COR-L47 (cell line): ENCODE measurements at regions not wholly inside any gene's neighbourhood (a gene's known extent, or its start where the extent isn't known, plus 50 kb on each side); places are given as distances from the start of the nearest gene placed in this dataset.

Source experiments
- DNase-seq: peaks from one replicate; lab custom pipeline; 2025; lab: John Stamatoyannopoulos, UW

DNA sequence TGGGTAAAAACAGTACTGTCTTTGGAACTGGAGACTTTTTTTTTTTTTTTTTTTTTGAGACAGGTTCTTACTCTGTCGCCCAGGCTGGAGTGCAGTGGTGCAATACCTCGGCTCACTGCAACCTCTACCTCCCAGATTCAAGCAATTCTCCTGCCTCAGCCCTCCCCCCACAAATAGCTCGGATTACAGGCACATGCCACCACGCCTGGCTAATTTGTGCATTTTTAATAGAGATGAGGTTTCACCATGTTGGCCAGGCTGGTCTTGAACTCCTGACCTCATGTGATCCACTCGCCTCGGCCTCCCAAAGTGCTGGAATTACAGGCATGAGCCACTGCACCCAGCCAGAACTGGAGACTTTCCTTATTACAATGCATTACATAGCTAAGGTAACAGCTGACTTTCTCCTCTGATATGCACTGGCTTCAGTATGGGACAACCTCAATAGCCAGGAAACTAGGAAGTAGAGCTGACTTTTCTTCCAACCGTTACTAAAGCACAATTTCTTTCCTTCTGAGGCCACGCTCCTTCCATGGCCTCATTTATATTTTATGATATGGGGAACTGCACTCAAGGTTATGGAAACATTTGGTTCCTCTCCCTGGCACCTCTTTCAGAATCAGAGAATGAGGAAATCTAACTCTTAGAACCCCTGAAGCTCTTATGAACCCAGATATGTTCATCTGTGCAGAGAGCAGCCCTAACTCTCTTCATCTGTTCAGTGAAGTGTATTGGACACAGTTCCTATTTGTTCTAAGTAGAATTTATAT lies 53.5 kb upstream of the FAM9B start:
- no peak for DNase-seq

DNA sequence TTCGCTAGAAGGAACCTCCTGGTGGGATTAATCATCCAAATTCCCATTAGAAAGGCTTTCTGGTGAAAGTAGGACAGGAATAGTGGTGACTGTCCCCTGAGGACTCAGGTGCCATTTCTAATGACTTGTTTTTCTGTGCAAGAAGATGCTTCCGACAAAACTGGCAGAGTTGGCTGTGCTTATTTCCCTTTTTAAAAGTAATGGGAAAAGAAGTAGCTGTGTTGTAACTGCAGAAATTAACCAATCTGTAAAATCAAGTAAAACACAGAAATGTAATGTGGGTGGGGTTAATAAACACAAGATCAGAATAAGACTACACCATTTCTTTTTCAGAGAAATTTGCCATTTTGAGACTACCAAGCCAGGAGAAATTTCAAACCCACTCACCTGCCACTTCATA lies 55.0 kb upstream of the FAM9B start:
- DNase-seq = no peak

DNA sequence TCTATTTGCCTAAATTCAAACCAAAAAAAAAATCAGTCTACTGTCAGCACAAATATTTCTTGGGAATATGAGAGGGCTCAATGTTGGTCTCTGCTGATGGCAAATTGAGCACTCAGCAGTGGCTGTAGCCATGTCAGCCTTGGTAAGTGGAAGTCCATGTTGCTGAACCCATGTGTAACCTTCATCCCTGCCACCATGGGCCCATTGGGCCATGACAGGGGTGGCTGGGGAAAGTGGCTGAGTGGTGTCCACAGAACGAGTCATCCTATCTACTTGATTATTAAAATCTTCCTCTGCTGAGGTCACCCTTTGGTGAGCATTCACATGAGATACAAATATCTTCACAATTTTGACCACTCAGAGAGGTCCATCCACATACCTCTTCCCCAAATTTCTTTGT lies 56.8 kb upstream of the FAM9B start:
- no peak for DNase-seq

DNA sequence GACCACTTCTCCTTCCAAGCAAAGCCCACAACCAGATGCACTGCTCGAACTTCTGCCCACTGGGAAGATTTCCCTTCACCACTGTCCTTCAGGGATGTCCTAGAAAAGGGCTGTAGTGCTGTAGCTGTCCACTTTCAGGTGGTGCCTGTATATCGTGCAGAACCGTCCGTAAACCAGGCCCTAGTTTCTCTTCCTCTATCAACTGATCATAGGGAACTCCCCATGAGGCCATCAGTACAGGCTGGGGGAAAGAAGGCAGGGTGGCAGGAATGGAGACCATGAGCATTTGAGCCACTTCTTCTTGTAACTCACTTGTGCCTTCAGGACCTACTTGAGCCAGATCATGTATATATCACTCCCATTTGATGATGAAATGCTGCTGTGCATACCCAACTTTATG lies 57.3 kb upstream of the FAM9B start:
- no peak for DNase-seq

DNA sequence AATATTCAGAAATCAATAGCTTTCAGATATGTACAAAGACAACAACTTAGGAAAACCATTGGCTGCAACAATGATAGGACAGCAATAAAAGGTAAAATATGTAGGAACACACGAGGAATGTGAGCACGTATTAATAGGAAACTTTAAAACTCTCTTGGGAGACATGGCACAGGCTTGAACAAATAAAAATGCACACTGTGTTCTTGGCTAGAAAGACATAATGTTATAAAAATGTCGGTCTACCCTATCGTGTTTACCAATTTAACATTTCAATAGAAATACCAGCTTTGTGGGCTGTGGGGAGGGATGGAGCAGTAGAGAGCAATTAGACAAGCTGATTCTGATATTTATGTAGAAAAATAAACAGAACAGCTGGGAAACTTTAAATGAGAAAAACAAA lies 69.0 kb upstream of the FAM9B start:
- DNase-seq = no peak

DNA sequence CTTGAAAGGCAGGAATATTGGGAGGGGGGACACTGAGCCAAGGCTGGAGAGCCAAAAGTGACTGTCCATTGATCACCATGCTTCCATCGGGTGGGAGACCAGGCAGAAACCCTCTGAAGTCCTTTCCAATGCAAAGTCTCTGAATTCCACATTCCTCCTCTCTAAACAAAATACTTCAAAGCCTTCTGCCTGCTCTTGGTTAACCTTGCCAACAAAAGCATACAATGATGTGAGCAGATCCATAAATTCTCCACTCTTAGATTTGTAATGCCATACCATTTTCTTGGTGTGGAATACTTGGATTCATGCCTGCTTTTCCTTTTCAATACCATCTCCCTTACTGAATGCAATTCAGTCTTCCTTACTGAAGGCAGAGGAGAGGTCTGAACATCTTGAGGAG lies 74.1 kb upstream of the FAM9B start:
- DNase-seq = no peak

DNA sequence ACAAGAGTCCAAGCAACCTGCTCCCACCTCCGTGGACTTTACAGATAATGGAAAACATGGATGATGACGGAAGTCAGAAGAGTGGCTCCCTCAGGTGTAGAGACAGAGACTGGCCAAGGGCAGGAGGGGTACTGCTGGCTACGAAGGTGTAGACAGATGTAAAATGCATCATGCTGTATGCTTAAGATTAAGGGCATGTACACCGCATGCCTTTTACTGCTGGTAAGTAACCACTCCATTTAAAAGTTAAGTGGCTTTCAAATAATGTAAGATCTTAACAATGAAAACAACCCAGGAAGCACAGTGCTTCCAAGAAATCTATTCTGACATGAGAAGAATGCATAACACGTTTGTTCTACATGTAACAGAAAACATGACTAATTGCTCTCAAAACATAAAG lies 76.9 kb upstream of the FAM9B start:
- no peak for DNase-seq

DNA sequence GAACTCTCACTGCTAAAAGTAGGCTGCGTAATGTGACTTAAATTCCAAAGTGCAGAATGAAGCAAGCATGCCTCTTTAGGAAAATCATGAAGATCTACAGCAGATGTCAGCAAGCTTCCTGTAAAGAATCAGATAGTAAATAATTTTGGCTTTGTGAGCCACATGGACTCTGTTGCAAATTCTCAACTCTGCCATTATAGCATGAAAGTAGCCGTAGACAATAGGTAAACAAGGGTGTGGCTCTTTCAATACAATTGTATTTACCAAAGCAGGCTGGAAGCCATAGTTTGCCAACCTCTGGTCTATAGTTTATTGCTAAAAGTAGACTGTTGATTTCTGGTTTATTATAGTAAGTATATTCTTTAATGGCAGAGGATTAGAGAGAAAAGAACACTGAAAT lies 80.3 kb upstream of the FAM9B start:
- peak; percentile 39 for DNase-seq

DNA sequence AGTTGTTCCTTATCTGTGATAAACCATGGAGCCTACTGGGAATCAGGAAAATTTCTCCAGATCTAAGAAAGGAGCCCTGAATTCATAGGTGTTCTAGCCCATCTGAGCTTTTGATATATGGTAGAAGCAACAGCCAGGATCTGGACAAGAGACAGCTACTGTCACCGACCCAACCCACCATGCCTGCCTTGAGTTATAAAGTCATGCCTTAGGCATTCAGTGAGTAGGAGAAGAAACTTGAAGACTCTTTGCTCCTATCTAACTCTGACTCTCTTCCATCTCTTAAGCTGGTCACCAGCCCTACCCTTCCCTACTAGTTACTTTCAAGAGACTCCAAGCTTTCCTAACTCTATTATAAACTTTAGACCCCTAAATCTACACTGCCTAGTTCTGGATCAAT lies 83.9 kb upstream of the FAM9B start:
- DNase-seq = no peak

DNA sequence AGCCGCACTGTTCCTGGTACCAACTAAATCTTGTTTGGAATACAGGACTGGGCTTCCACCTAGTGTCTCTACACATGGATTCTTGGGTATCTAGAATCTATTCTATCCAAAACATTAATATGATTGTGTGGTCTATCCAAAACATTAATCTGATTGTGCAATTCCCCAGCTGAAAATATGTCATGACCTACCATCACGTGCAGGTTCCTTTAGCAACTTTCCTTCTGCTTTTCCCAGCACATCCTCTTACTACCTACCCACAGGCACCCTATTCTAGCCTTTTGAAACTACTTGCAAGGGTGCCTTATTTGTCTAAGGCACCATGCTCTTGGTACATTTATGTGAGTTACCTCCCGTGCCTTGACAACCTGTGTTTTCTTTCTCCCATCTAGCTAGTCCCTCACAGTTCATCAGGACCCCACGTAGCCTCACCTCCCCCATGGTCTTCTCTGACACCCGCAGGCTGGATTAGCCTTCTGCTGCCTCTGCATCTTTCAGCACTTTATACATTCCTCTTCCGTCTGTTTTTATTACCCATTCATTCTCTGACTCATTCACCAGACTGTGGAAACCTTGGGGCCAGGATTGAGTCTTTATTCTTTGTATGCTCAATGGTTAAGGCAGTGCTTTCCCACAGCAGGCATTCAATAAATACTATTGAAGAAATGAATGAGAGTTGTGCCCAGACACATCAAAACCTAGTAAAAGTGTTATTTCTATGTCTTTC lies 88.8 kb upstream of the FAM9B start:
- no peak for DNase-seq

DNA sequence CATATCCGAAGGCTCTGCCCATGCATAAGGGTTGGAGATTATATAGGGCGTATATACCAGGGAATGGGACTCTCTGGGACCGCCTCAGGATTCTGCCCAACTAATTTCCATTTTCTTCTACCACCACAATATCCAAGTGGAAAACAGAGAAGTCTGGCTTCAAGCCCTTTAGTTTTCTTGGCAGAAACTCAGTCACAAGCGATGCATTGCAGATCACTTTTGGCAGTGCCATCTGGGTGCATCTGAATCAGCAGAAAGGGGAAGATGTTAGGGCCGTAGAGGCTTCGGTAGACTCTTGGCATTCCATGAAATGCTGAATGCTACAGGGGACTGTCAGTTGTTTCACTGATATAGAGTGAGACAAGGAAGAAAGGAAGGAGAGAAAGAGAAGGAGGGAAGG lies 94.1 kb upstream of the FAM9B start:
- DNase-seq = no peak

DNA sequence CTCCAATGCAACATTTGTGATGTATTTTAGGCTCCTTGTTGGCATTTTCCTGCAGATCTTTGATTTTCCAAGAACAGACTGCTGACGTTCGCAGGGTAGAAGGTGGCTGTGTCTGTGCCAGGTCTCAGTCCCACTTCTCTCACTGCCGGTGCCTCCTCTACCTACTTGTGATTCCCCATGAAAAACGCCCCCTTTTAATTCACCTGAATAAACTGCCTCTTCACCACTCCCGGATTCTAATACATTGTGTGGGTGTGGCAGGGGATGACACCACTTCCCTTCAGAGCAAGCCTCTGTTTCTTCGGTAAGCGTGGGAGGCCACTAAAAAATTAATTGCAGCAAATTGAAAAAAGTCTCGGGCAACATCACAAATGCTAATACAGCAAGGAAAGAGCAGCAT lies 96.1 kb upstream of the FAM9B start:
- no peak for DNase-seq

DNA sequence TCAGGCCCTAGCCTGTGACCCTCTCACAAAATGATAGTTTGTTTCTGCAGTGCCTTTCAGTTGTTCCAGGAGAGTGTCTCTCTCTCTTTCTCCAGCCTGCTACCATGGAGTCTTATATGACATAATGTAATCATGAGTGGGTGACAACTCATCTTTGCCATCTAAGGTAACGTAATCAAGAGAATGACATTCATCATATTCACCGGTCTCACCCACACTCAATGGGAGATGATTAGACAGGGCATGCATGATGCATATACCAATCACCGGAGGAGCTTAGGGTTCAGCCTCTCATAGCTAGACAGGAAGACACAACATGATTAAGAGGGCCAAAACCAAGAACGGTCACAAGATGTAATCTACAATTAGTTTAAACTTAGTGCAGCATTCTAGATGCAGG lies 97.1 kb upstream of the FAM9B start:
- DNase-seq = no peak

DNA sequence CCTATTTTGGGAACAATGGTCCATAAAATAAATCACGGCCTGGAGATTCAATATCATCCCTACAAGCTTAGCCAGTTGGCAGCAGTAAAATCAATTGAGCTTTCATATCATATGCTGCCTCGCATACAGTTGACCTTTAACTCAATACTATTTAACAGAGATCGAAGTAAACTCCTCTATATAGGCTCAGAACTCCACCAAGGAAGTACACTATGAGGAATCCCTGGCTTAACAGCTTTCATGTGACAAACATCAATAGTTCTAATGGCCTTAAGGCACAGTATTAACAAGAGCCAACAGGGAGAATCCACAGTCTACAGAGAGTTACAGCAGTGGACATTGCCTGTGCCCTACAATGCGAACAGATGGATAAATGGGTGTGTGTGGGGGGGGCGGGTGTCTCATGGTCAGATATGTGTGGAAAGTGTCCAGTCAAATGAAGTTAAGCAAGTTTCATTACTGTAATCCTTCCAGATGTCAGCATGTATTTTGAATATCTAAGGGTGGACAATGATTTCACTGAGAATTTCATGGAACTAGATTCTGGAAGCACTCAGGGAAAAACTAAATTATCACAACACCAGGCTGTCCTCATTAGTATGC lies 98.2 kb upstream of the FAM9B start:
- DNase-seq = no peak

DNA sequence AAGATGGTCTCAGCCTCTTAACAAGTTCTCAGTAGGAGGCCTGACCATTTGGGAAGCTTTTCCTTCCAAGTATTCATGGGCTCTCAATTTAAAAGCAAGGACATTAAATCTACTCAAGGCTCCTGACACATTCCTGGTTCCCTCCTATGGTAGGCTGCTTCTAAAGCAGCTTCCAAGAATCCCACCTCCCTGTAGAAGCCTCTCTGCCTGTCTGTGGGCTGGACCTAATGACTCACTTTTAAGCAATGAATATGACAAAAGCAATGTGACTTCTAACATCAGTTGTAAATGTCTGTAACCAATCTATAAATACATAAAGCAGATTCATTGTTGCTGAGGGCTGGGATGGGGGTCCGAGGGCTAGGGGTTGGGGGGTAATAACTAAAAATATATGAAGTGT lies 99.5 kb upstream of the FAM9B start:
- DNase-seq = no peak

DNA sequence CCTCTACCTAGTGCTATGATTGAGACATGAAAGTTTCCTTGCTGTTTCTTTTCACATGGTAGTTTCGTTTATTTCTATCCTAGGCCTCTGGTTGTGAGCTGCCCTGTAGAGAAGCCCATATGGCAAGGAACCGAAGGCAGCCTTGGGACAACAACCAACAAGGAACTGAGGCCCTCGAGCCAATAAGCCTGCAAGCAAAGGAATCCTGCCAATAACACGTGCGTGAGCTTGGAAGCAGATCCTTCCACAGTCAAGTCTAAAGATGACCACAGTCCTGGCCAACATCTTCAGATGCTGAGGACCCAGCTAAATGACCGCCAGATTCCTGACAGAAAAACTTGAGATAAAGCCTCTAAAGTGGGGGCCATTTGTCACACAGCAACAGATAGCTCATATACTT lies 100.4 kb upstream of the FAM9B start:
- DNase-seq = no peak

DNA sequence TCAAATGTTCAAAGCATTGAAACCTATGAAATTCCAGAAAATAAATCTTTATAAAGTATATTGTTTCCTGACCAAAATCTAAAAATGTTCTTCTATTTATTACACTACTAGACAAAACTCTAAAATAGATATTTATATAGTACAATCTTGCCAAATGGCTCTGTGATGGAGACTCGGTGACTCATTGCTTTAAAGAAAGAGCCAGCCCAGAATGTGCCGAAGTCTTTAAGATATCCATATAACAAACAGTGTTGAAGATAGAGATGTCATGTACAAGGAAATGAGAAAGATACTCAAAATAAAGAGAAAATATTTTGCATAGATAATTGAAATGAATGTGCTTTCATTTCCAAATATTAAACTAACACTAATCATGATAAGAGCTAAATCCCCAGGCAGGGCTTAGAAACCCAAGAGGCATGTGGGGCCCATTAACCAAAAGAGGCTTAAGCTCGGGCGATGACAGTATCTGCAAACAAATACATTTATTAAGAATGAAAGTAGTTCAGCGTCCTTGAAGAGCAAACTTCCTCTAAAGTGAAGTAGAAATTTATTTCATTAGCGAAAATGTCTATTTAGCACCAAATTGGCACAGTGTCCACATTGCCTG lies 102.1 kb upstream of the FAM9B start:
- no peak for DNase-seq

DNA sequence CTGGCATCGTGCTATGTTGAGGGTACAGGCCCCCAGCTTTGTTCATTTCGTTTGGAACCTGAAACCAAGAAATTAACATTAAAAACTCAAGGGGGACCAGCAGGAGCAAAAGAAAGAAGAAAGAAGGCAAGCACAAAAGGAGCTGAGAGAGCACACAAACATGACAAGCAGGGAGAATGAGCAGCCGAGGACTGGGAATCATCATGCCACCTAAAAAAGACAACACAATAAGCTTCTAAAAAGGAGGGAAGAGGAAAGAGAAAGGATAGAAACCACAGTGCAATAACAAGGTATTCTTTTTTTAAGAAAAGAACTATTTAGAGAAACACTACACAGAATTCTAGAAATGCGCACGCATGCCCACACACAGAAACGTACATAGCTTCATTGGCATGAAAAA lies 103.2 kb upstream of the FAM9B start:
- DNase-seq = no peak

DNA sequence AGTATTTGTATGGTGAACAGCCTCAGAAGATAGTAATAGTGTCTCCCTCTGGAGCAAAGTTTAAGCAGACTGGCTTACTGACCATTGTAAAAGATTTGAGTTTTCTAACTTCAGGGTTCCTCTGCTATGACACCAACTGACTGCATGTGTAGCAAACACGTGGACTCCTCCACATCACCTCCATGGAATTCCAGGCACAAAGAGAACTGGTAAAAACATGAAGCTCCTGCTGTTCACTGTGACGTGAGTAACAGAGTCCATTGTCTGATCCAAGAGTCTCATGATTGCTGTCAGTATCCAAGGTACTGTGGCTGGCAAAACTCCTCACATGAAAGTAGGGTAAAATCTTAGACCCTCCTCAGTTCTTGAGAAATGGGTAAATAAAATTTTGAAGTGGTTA lies 107.6 kb upstream of the FAM9B start:
- DNase-seq = no peak

DNA sequence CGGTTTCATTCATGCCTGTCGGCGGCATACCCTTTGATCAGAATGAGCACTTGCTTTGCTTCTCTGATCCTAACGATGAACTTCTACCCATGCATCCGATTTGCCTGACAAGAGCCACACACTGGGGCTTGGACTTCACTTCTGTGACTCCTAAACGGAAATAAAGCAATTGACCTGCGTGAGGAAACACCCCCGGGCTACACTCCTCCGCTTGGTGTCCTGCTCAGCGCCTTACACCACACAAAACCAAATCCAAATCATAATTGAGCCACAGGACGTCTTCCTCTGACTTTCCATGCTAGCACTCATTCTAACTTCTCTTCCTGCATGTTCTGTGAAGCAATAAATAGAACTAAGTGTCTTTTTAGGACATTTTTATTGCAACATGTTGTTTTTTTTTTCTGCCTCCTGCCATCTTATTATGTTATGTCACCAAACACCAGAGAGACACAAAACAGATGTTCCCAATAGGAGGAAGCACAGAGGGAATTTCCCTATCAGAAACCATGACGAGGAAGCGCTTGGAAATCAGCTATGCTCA lies 110.8 kb upstream of the FAM9B start:
- DNase-seq = no peak

DNA sequence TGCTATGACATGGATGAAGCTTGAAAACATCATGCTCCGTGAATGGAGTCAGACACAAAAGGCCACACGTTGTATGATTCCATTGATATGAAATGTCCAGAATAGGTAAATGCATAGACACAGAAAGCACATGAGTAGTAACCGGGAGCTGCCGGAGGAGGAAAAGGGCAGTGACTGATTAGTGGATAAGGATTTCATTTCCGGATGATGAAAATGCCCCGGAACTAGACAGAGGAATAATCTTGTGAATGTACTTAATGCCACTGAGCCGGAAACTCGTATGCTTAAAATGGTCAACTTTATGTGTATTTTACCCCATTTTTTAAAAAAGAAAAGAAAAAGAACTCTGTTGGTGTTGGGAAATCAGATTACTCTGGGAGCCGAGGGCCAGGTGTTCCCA lies 112.7 kb upstream of the FAM9B start:
- no peak for DNase-seq

DNA sequence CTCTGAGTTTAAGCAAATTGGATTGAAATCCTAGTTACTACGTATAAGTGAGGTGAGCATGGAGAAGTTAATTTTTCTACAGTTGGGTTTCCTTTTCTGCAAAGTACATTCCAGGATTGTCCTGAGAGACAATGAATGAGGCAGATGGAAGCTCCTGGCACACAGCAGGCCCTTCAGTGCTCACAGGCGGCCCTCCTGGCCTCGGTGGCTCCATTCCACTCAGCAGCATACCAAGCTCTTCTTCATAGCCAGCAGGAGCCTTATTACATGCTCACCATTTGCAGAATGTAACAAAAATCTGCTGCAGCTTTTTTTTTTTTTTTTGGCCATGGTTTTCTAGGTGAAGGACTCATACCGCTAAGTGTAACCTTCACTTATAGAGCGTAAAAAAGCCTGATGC lies 113.2 kb upstream of the FAM9B start:
- DNase-seq = no peak

DNA sequence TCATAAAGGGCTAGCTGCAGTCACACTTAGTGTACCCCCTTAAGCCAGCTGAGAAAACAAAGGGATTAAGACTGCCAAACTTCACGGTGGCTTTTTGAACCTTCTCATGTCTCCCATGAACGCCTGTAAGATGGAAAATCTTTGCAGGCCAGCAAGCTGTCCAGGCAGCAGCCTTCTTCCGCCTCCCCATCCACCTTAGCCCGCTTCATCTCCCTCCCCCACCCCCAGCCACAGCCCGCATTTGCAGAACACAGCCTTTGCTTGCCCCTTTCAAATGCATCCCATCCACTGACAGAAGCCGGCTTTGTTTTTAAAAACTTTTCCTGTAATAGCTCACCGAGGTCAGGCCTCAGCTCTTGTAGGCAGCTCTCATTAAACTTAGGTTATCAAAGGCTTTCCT lies 113.8 kb upstream of the FAM9B start:
- no peak for DNase-seq
